ENCODE measurements at regions not wholly inside any gene's neighbourhood (a gene's known extent, or its start where the extent isn't known, plus 50 kb on each side); places are given as distances from the start of the nearest gene placed in this dataset.

DNA sequence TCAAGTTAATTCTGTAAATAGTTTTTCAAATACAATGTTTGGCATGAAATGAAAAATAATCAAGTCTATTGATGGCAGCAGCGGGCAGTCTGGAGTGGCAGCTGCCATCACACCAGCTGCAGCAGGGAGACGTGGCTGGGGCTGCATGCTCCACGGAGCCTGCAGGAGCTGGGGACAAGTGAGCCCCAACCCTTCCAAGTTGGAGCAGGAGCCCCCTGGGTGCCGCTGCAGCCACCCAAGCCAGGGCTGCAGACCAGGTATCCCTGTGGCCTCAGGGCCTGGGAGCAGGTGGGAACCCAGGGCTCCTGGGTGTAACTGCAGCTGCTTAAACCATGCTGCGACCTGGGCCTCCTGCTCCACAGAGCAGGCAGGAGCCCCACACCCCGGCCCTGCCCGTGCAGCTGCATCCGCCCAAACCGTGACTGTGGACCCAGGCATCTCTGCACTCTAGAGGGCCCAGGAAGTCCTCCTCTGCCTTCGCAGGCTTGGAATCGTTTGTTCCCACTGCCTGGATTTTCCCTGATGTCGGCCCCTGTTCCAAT, 257.4 kb downstream of the PLOD2 start:
- no peaks in the 10 kb centered on the region for H3K9me3 Mint-ChIP-seq
- H3K79me2 ChIP-seq (replicated peaks; ENCODE audit: insufficient read depth), result no peaks in the 10 kb centered on the region
- H3K4me1 Mint-ChIP-seq, result peaks cover 15% of the 10 kb centered on the region
- H3K9me2 ChIP-seq (ENCODE audit: insufficient read depth), result no peaks in the 10 kb centered on the region
- no peaks in the 10 kb centered on the region; the same call in 2 of the 3 replicates for H3K36me3 Mint-ChIP-seq (ENCODE audit: low read depth)
- H3K36me3 ChIP-seq (ENCODE audit: insufficient read depth), result no peaks in the 10 kb centered on the region
- no peaks in the 10 kb centered on the region for H3K27me3 Mint-ChIP-seq (ENCODE audit: insufficient read depth, low read depth, poor library complexity)
- no peak overlapping the region for H3K4me3 ChIP-seq
- H3F3A ChIP-seq (replicated peaks; ENCODE audit: low read depth), result no peaks in the 10 kb centered on the region
- H2AFZ ChIP-seq, result no peak overlapping the region; the same call in 1 of the 2 replicates
- no peak overlapping the region for H3K27ac Mint-ChIP-seq
- H3K27me3 ChIP-seq (ENCODE audit: insufficient read depth), result no peaks in the 10 kb centered on the region
- H3K4me1 ChIP-seq (ENCODE audit: insufficient read depth), result peaks cover 10% of the 10 kb centered on the region
- H4K20me1 ChIP-seq (replicated peaks; ENCODE audit: insufficient read depth), result no peaks in the 10 kb centered on the region
- no peak for DNase-seq (ENCODE audit: low spot score)
- no peak overlapping the region for H3K4me2 ChIP-seq
- ATAC-seq, result peak; percentile 63
- TF ChIP-seq, protein P1, sequence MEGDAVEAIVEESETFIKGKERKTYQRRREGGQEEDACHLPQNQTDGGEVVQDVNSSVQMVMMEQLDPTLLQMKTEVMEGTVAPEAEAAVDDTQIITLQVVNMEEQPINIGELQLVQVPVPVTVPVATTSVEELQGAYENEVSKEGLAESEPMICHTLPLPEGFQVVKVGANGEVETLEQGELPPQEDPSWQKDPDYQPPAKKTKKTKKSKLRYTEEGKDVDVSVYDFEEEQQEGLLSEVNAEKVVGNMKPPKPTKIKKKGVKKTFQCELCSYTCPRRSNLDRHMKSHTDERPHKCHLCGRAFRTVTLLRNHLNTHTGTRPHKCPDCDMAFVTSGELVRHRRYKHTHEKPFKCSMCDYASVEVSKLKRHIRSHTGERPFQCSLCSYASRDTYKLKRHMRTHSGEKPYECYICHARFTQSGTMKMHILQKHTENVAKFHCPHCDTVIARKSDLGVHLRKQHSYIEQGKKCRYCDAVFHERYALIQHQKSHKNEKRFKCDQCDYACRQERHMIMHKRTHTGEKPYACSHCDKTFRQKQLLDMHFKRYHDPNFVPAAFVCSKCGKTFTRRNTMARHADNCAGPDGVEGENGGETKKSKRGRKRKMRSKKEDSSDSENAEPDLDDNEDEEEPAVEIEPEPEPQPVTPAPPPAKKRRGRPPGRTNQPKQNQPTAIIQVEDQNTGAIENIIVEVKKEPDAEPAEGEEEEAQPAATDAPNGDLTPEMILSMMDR (conservative IDR thresholded peaks at IDR 0.05; ENCODE audit: low read depth in 2 of 2), result no peak
- TF ChIP-seq, protein P2, sequence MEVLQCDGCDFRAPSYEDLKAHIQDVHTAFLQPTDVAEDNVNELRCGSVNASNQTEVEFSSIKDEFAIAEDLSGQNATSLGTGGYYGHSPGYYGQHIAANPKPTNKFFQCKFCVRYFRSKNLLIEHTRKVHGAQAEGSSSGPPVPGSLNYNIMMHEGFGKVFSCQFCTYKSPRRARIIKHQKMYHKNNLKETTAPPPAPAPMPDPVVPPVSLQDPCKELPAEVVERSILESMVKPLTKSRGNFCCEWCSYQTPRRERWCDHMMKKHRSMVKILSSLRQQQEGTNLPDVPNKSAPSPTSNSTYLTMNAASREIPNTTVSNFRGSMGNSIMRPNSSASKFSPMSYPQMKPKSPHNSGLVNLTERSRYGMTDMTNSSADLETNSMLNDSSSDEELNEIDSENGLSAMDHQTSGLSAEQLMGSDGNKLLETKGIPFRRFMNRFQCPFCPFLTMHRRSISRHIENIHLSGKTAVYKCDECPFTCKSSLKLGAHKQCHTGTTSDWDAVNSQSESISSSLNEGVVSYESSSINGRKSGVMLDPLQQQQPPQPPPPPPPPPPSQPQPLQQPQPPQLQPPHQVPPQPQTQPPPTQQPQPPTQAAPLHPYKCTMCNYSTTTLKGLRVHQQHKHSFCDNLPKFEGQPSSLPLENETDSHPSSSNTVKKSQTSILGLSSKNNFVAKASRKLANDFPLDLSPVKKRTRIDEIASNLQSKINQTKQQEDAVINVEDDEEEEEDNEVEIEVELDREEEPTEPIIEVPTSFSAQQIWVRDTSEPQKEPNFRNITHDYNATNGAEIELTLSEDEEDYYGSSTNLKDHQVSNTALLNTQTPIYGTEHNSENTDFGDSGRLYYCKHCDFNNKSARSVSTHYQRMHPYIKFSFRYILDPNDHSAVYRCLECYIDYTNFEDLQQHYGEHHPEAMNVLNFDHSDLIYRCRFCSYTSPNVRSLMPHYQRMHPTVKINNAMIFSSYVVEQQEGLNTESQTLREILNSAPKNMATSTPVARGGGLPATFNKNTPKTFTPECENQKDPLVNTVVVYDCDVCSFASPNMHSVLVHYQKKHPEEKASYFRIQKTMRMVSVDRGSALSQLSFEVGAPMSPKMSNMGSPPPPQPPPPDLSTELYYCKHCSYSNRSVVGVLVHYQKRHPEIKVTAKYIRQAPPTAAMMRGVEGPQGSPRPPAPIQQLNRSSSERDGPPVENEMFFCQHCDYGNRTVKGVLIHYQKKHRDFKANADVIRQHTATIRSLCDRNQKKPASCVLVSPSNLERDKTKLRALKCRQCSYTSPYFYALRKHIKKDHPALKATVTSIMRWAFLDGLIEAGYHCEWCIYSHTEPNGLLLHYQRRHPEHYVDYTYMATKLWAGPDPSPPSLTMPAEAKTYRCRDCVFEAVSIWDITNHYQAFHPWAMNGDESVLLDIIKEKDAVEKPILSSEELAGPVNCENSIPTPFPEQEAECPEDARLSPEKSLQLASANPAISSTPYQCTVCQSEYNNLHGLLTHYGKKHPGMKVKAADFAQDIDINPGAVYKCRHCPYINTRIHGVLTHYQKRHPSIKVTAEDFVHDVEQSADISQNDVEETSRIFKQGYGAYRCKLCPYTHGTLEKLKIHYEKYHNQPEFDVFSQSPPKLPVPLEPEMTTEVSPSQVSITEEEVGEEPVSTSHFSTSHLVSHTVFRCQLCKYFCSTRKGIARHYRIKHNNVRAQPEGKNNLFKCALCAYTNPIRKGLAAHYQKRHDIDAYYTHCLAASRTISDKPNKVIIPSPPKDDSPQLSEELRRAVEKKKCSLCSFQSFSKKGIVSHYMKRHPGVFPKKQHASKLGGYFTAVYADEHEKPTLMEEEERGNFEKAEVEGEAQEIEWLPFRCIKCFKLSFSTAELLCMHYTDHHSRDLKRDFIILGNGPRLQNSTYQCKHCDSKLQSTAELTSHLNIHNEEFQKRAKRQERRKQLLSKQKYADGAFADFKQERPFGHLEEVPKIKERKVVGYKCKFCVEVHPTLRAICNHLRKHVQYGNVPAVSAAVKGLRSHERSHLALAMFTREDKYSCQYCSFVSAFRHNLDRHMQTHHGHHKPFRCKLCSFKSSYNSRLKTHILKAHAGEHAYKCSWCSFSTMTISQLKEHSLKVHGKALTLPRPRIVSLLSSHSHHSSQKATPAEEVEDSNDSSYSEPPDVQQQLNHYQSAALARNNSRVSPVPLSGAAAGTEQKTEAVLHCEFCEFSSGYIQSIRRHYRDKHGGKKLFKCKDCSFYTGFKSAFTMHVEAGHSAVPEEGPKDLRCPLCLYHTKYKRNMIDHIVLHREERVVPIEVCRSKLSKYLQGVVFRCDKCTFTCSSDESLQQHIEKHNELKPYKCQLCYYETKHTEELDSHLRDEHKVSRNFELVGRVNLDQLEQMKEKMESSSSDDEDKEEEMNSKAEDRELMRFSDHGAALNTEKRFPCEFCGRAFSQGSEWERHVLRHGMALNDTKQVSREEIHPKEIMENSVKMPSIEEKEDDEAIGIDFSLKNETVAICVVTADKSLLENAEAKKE (CRISPR knock-in tag; IDR thresholded peaks at IDR 0.05), result no peak
- TF ChIP-seq EZH2phosphoT487 (IDR thresholded peaks at IDR 0.05; ENCODE audit: unreplicated experiment), result no peak
- no peak for TF ChIP-seq ETS1 (IDR thresholded peaks at IDR 0.05)
- TF ChIP-seq NANOG (IDR thresholded peaks at IDR 0.05; ENCODE audit: borderline replicate concordance), result no peak
- no peak for TF ChIP-seq STAT1 (IDR thresholded peaks at IDR 0.05; ENCODE audit: unreplicated experiment)
- no peak for TF ChIP-seq JUNB (IDR thresholded peaks at IDR 0.05; ENCODE audit: unreplicated experiment)
- TF ChIP-seq ZNF331 (CRISPR knock-in tag; IDR thresholded peaks at IDR 0.05; ENCODE audit: low read depth), result no peak
- TF ChIP-seq CREB1 (CRISPR knock-in tag; IDR thresholded peaks at IDR 0.05; ENCODE audit: low read depth), result no peak
- no peak for TF ChIP-seq EZH2 (IDR thresholded peaks at IDR 0.05; ENCODE audit: low read depth, unreplicated experiment)
- no peak for TF ChIP-seq POLR2AphosphoS5 (IDR thresholded peaks at IDR 0.05; ENCODE audit: low read depth)
- no peak overlapping the region for H3K4me3 Mint-ChIP-seq
- no peak overlapping the region for H3K27ac ChIP-seq (ENCODE audit: low read depth)
